ENCODE measurements at regions not wholly inside any gene's neighbourhood (a gene's known extent, or its start where the extent isn't known, plus 50 kb on each side); places are given as distances from the start of the nearest gene placed in this dataset.
"Not testable (repeated sequence)": the region's sequence is repeated elsewhere in the genome, so short reads cannot be mapped to it uniquely, and the experiment has no call there.

GRCh38 chr2:215644233-215644897, 208.5 kb upstream of the FN1 start:
- no peak for DNase-seq

GRCh38 chr2:215638687-215639086, 202.8 kb upstream of the FN1 start:
- DNase-seq: no peak

GRCh38 chr2:215637651-215638050, 201.8 kb upstream of the FN1 start:
- DNase-seq: no peak

GRCh38 chr2:215636816-215637215, 200.9 kb upstream of the FN1 start:
- DNase-seq: peak; percentile 88

GRCh38 chr2:215635788-215636139, 199.9 kb upstream of the FN1 start:
- no peak for DNase-seq

GRCh38 chr2:215635071-215635787, 199.4 kb upstream of the FN1 start:
- no peak for DNase-seq

- DNase-seq: no peak
Observed at GRCh38 chr2:215633360-215633759, 197.5 kb upstream of the FN1 start.

GRCh38 chr2:215631696-215632095, 195.8 kb upstream of the FN1 start:
- DNase-seq: peak; percentile 55

GRCh38 chr2:215630796-215631195, 194.9 kb upstream of the FN1 start:
- not testable (repeated sequence) for DNase-seq

- DNase-seq: peak; percentile 27
Observed at GRCh38 chr2:215627771-215628170, 191.9 kb upstream of the FN1 start.

- DNase-seq: no peak
Observed at GRCh38 chr2:215626812-215627281, 191.0 kb upstream of the FN1 start.

- no peak for DNase-seq
Observed at GRCh38 chr2:215626063-215626462, 190.2 kb upstream of the FN1 start.

GRCh38 chr2:215625207-215625606, 189.3 kb upstream of the FN1 start:
- no peak for DNase-seq

- DNase-seq: peak; percentile 67
Observed at GRCh38 chr2:215624423-215624829, 188.6 kb upstream of the FN1 start.

GRCh38 chr2:215622837-215623236, 187.0 kb upstream of the FN1 start:
- DNase-seq: no peak

- no peak for DNase-seq
Observed at GRCh38 chr2:215621381-215621780, 185.5 kb upstream of the FN1 start.

- DNase-seq: no peak
Observed at GRCh38 chr2:215620528-215620927, 184.7 kb upstream of the FN1 start.

GRCh38 chr2:215619989-215620388, 184.1 kb upstream of the FN1 start:
- DNase-seq: peak; percentile 77

GRCh38 chr2:215619022-215619958, 183.4 kb upstream of the FN1 start:
- no peak for DNase-seq

- no peak for DNase-seq
Observed at GRCh38 chr2:215618145-215618544, 182.3 kb upstream of the FN1 start.

- DNase-seq: no peak
Observed at GRCh38 chr2:215617060-215617824, 181.4 kb upstream of the FN1 start.

- peak; percentile 84 for DNase-seq
Observed at GRCh38 chr2:215615803-215616174, 179.9 kb upstream of the FN1 start.

All from inflammatory macrophage treated with lipopolysaccharide for 4 hours (primary cell).